ENCODE measurements at regions not wholly inside any gene's neighbourhood (a gene's known extent, or its start where the extent isn't known, plus 50 kb on each side); places are given as distances from the start of the nearest gene placed in this dataset.

DNA sequence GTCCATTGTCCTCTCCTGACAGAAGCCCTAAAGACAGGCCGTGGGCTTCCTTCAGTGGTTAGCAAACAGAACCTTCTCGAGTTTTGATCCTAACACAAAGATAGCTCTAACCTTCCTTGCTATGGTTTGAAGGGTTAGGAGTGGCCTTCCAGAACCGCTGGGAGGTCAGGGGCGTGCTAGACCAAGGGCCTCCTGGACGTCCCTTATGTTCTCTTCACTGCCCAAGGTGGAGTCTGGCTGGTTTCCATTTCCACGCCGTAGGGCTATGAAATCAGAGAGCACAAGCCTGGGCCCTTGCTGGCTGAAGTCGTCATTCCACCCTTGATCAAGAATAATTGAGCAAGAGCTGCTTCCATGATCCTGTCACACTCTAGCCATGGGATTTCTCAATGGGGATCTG lies 475.1 kb downstream of the SHQ1 start:
- TF ChIP-seq, protein P1, sequence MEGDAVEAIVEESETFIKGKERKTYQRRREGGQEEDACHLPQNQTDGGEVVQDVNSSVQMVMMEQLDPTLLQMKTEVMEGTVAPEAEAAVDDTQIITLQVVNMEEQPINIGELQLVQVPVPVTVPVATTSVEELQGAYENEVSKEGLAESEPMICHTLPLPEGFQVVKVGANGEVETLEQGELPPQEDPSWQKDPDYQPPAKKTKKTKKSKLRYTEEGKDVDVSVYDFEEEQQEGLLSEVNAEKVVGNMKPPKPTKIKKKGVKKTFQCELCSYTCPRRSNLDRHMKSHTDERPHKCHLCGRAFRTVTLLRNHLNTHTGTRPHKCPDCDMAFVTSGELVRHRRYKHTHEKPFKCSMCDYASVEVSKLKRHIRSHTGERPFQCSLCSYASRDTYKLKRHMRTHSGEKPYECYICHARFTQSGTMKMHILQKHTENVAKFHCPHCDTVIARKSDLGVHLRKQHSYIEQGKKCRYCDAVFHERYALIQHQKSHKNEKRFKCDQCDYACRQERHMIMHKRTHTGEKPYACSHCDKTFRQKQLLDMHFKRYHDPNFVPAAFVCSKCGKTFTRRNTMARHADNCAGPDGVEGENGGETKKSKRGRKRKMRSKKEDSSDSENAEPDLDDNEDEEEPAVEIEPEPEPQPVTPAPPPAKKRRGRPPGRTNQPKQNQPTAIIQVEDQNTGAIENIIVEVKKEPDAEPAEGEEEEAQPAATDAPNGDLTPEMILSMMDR (IDR thresholded peaks at IDR 0.05), result no peak
- TF ChIP-seq ZFX (IDR thresholded peaks at IDR 0.05; ENCODE audit: borderline replicate concordance), result no peak
- H3K27ac ChIP-seq, result no peak overlapping the region

DNA sequence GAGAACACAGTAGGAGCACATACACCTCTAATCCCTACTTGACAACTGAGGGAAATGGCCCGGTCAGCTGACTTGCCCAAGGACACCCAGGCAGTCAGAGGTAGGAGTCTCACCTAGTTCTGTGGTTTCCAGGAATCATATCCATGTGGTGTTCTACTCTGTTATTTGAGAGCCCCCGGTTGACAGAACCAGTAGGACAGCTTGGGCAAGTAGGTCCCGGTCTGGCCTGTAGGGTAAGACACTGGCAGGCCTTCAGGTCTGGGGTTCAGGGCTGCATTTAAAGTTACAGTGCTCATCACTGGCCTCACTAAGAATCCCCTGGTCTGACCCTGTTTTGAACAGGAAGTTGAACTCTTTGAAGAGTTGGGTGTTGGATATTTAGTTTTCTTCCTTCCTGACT lies 476.1 kb downstream of the SHQ1 start:
- no peak overlapping the region for H3K27ac ChIP-seq
- TF ChIP-seq, protein P1 (IDR thresholded peaks at IDR 0.05), result no peak
- no peak for TF ChIP-seq ZFX (IDR thresholded peaks at IDR 0.05; ENCODE audit: borderline replicate concordance)

DNA sequence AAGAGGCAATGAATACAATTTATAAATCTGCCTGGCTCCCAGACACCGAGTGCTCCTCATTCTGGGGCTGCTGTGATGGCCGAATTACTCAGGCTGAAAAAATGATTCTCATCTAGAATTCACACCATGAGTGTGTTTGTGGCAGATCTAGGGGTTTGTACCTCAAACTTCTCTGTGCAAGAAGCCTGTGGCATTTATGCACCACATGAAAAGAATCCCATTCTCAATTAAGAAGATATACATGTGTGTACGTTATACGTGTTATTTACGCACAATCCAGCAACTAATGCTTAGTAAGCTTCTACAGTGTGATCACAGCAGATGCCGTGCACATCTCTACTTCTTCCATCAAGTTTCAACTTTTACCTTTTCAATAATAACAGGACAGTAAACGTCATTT lies 476.8 kb downstream of the SHQ1 start:
- TF ChIP-seq ZFX (IDR thresholded peaks at IDR 0.05; ENCODE audit: borderline replicate concordance), result no peak
- TF ChIP-seq, protein P1 (IDR thresholded peaks at IDR 0.05), result no peak
- no peak overlapping the region for H3K27ac ChIP-seq

DNA sequence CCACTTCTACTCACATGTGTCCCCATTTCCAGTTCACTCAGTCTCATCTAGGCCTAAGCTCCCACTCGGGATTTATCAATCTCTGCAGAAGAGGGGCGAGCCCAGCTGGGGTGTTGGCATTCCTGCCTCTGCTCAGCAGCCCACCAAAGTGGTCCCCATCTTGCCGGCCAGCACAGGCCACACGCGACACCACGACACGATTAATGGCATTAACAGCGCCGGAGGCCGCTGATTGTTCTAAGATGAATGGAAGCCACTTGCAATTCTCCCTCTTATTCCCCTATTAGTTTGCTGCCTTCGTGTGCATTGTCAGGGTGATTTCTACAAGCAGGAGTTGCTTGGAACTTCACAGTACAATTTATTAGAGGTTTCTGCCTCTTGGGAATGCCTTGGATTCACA lies 477.3 kb downstream of the SHQ1 start:
- no peak overlapping the region for H3K27ac ChIP-seq
- TF ChIP-seq ZFX (IDR thresholded peaks at IDR 0.05; ENCODE audit: borderline replicate concordance), result no peak
- TF ChIP-seq, protein P1 (IDR thresholded peaks at IDR 0.05), result no peak

DNA sequence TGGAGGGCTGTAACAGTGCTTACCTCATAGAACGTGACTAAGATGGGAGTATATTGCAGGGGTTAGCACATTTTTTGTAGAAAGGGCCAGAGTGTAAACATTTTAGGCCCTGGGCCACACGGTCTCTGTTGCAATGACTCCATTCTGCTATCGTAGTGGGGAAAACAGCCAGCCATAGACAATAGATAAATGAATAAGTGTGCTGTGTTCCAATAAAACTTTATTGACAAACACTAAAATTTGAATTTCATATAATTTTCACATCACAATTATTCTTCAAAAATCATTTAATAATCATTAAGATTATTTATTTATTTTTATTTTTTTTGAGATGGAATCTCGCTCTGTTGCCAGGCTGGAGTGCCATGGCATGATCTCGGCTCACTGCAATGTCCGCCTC lies 478.6 kb downstream of the SHQ1 start:
- no peak overlapping the region for H3K27ac ChIP-seq
- no peak for TF ChIP-seq ZFX (IDR thresholded peaks at IDR 0.05; ENCODE audit: borderline replicate concordance)
- TF ChIP-seq, protein P1 (IDR thresholded peaks at IDR 0.05), result no peak

DNA sequence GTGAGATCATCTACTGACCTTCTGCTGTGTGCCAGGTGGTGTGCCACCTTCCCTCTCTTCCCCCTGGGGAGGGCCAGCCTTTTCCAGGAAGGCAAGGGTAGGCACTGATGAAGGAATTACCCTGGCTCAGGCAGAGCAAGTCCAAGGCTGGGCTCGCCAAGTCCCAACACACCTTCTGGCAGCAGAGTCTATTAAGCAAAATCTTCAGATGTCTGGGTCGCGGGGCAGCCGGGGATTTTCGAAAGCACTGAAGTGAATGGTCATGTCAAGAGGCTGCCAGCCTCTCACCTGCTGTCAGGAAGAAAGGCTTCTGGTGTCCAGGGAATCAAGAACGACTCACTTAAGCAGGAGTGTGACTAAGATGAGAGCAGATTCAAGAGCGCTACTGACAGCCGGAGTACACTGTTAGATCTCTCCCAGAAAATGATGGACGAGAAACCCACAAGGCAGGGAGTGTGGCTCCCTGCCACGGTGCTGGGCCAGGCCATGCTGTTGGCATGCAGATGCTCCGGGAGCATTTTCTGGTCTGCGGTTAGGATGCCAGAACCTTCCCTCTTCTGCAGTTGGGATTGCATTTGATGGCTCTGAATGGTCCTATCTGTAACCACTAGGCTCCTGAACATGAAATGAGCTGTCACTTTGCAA lies 479.8 kb downstream of the SHQ1 start:
- no peak for TF ChIP-seq ZFX (IDR thresholded peaks at IDR 0.05; ENCODE audit: borderline replicate concordance)
- no peak overlapping the region for H3K27ac ChIP-seq

DNA sequence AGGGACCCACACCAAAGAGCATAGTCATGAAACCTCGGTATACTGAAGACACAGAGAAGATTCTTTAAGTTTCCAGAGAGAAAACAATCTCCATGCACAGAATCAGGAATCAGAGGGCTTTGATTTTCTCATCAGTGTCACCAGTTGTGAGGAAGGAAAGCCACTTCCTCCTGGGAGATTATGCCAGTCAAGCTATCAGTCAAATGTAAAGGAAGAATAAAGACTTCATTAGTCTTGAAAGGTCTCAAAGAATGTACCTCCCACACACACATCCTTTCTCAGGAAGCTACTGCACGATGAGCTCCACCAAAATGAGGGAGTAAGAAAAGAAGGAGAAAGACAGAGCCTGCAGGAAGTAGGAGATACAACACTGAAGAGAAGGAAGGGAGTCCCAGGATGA lies 486.3 kb downstream of the SHQ1 start:
- H3K27ac ChIP-seq, result no peak overlapping the region
- TF ChIP-seq ZFX (IDR thresholded peaks at IDR 0.05; ENCODE audit: borderline replicate concordance), result no peak
- TF ChIP-seq, protein P1 (IDR thresholded peaks at IDR 0.05), result no peak

DNA sequence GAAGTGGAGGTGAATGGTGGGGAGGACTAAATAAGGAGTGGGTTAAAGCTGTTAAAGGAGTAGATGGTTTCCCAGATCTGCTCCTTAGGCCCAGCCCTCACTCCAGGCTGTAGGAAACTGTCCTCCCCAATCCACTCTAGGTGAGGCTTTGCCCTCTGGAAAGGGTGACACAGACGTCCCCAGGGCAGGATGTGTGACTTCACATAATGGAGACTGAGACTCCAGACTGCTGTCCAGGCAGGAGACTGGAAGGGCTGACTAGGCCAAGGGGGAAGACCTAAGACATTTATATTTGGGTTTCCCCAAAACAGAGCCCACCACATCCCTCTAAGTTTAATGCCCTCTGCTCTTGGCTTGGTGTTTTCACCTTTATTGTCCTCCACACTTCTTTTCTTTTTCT lies 488.5 kb downstream of the SHQ1 start:
- TF ChIP-seq, protein P1 (IDR thresholded peaks at IDR 0.05), result no peak
- no peak for TF ChIP-seq ZFX (IDR thresholded peaks at IDR 0.05; ENCODE audit: borderline replicate concordance)
- no peak overlapping the region for H3K27ac ChIP-seq
